H9 (cell line): ENCODE measurements at regions not wholly inside any gene's neighbourhood (a gene's known extent, or its start where the extent isn't known, plus 50 kb on each side); places are given as distances from the start of the nearest gene placed in this dataset.
A peak's percentile ranks its signal among the peaks of the same experiment; 100 is the strongest.

Source experiments
- DNase-seq: peaks from one replicate; pipeline ENCODE4 v3.0.0-alpha.2; 2017
- H2AFZ ChIP-seq: one replicate; pipeline ENCODE4 v1.6.1; 2013; ENCODE audit warnings: mild to moderate bottlenecking, low read length, control low read depth, moderate library complexity
- H2AK5ac ChIP-seq: 2 replicates; pipeline ENCODE4 v1.6.1; 2013; ENCODE audit warnings: low read length, control low read depth, mixed read lengths; ENCODE audit not compliant: insufficient read length
- H2BK120ac ChIP-seq: one replicate; pipeline ENCODE4 v1.6.1; 2013; ENCODE audit warnings: low read depth, mild to moderate bottlenecking, low read length, control low read depth, inconsistent platforms; ENCODE audit not compliant: poor library complexity, severe bottlenecking
- H2BK12ac ChIP-seq: 2 replicates; pipeline ENCODE4 v1.6.1; 2013; ENCODE audit warnings: low read length, control low read depth, mixed read lengths, low read depth; ENCODE audit not compliant: insufficient read length
- H2BK15ac ChIP-seq: 2 replicates; pipeline ENCODE4 v1.6.1; 2013; ENCODE audit warnings: low read depth, low read length, control low read depth
- H2BK20ac ChIP-seq: one replicate; pipeline ENCODE4 v1.6.1; 2013; ENCODE audit warnings: low read depth, mild to moderate bottlenecking, low read length, control low read depth, inconsistent platforms; ENCODE audit not compliant: poor library complexity, severe bottlenecking
- H2BK5ac ChIP-seq: 2 replicates; pipeline ENCODE4 v1.6.1; 2013; ENCODE audit warnings: low read length, control low read depth, mixed read lengths; ENCODE audit not compliant: insufficient read length
- H3K14ac ChIP-seq: 2 replicates; pipeline ENCODE4 v1.6.1; 2013; ENCODE audit warnings: low read length, control low read depth; ENCODE audit not compliant: insufficient read depth
- H3K18ac ChIP-seq: 2 replicates; pipeline ENCODE4 v1.6.1; 2013; ENCODE audit warnings: low read depth, mild to moderate bottlenecking, mixed read lengths, low read length, control low read depth; ENCODE audit not compliant: insufficient read length
- H3K23ac ChIP-seq: 2 replicates; pipeline ENCODE4 v1.6.1; 2013; ENCODE audit warnings: low read length, control low read depth, mixed read lengths, low read depth; ENCODE audit not compliant: insufficient read length
- H3K23me2 ChIP-seq: 2 replicates; pipeline ENCODE4 v1.6.1; 2013; ENCODE audit warnings: low read depth, mild to moderate bottlenecking, mixed read lengths, low read length, control low read depth; ENCODE audit not compliant: insufficient read length, poor library complexity, severe bottlenecking
- H3K27ac ChIP-seq: 2 replicates; pipeline ENCODE4 v1.5.1; 2013; ENCODE audit warnings: low read length, control low read depth, mixed read lengths, low read depth; ENCODE audit not compliant: insufficient read length
- H3K27me3 ChIP-seq: 2 replicates; pipeline ENCODE4 v1.6.1; 2013; ENCODE audit warnings: low read length, control low read depth, inconsistent platforms; ENCODE audit not compliant: insufficient read depth
- H3K4ac ChIP-seq: 2 replicates; pipeline ENCODE4 v1.6.1; 2013; ENCODE audit warnings: low read depth, mild to moderate bottlenecking, control low read depth, inconsistent platforms, low read length, moderate library complexity
- H3K4me1 ChIP-seq: 2 replicates; pipeline ENCODE4 v1.6.1; 2013; ENCODE audit warnings: low read length, control low read depth, inconsistent platforms; ENCODE audit not compliant: insufficient read depth
- H3K4me2 ChIP-seq: 2 replicates; pipeline ENCODE4 v1.6.1; 2013; ENCODE audit warnings: low read length, control low read depth, mixed read lengths; ENCODE audit not compliant: insufficient read length, insufficient read depth
- H3K56ac ChIP-seq: 2 replicates; pipeline ENCODE4 v1.6.1; 2013; ENCODE audit warnings: low read depth, mild to moderate bottlenecking, mixed read lengths, low read length, control low read depth; ENCODE audit not compliant: insufficient read length
- H3K79me1 ChIP-seq: 2 replicates; pipeline ENCODE4 v1.6.1; 2013; ENCODE audit warnings: low read depth, mild to moderate bottlenecking, moderate library complexity, low read length, control low read depth, inconsistent platforms; ENCODE audit not compliant: insufficient read depth, poor library complexity, severe bottlenecking
- H3K79me2 ChIP-seq: 2 replicates; pipeline ENCODE4 v1.6.1; 2013; ENCODE audit warnings: low read length, control low read depth, inconsistent platforms; ENCODE audit not compliant: insufficient read depth
- H3K9ac ChIP-seq: 2 replicates; pipeline ENCODE4 v1.6.1; 2013; ENCODE audit warnings: low read length, control low read depth, mixed read lengths; ENCODE audit not compliant: insufficient read length; ENCODE audit errors: extremely low read depth
- H3K9me3 ChIP-seq: one replicate; pipeline ENCODE4 v1.6.1; 2013; ENCODE audit warnings: low read depth, low read length, inconsistent platforms; ENCODE audit not compliant: control insufficient read depth
- H3T11ph ChIP-seq: one replicate; pipeline ENCODE4 v1.6.1; 2013; ENCODE audit warnings: mild to moderate bottlenecking, low read length, control low read depth, inconsistent platforms
- H4K20me1 ChIP-seq: one replicate; pipeline ENCODE4 v1.6.1; 2013; ENCODE audit not compliant: control insufficient read depth, insufficient read length, insufficient read depth
- H4K5ac ChIP-seq: 2 replicates; pipeline ENCODE4 v1.6.1; 2013; ENCODE audit warnings: low read depth, mild to moderate bottlenecking, mixed read lengths, low read length, control low read depth; ENCODE audit not compliant: insufficient read length
- H4K8ac ChIP-seq: replicated peaks from 2 replicates; pipeline ENCODE4 v1.6.1; 2013; ENCODE audit warnings: low read length, control low read depth, mixed read lengths, low read depth; ENCODE audit not compliant: insufficient read length
- H4K91ac ChIP-seq: 2 replicates; pipeline ENCODE4 v1.6.1; 2013; ENCODE audit warnings: low read depth, mild to moderate bottlenecking, moderate library complexity, mixed read lengths, low read length, control low read depth; ENCODE audit not compliant: insufficient read length
- H3K27ac Mint-ChIP-seq, 3 experiments: 2 replicates in 2 of 3; 3 replicates in 1 of 3; pipeline ENCODE4 v1.8.0; 2020 to 2021; ENCODE audit warnings: mixed read lengths in 3 of 3, mild to moderate bottlenecking in 1 of 3, moderate library complexity in 1 of 3
- H3K27me3 Mint-ChIP-seq: 2 replicates; pipeline ENCODE4 v1.8.0; 2021; ENCODE audit warnings: low read depth, mild to moderate bottlenecking, moderate library complexity, mixed read lengths
- H3K36me3 Mint-ChIP-seq, 3 experiments: 2 replicates in 2 of 3; 3 replicates in 1 of 3; pipeline ENCODE4 v1.8.0; 2020 to 2021; ENCODE audit warnings: low read depth in 3 of 3, mixed read lengths in 3 of 3; ENCODE audit not compliant: insufficient read depth in 1 of 3
- H3K4me1 Mint-ChIP-seq, 2 experiments: 2 replicates each; pipeline ENCODE4 v1.8.0; 2020; ENCODE audit warnings: mixed read lengths in 2 of 2
- H3K4me3 Mint-ChIP-seq, 2 experiments: 2 replicates in 1 of 2; 3 replicates in 1 of 2; pipeline ENCODE4 v1.8.0; 2020 to 2021; ENCODE audit warnings: mild to moderate bottlenecking in 2 of 2, mixed read lengths in 2 of 2, moderate library complexity in 1 of 2
- H3K9me3 Mint-ChIP-seq, 2 experiments: 2 replicates in 1 of 2; 3 replicates in 1 of 2; pipeline ENCODE4 v1.8.0; 2020; ENCODE audit warnings: mild to moderate bottlenecking in 2 of 2, mixed read lengths in 2 of 2, moderate library complexity in 1 of 2
- WGBS: extraction: QIAGEN DNeasy Blood & Tissue Kit; methylation state at CpG from one replicate; pipeline ENCODE4 v1.1.7; 2013; ENCODE audit warnings: missing lambda C conversion rate, low lambda C conversion rate, mixed read lengths; ENCODE audit not compliant: insufficient read length; ENCODE audit errors: extremely low coverage; 5-methylcytosine and 5-hydroxymethylcytosine counted together
- TF ChIP-seq, protein P1 (sequence below): fragments of 200-600 bp; sonication (generic); conservative IDR thresholded peaks from 3 replicates; pipeline ENCODE4 v1.8.0; 2021; ENCODE audit warnings: antibody characterized with exemption, mild to moderate bottlenecking

- Histone ChIP-seq H3K14ac (no peak overlapping the region), H2BK20ac (no peak overlapping the region), H2AFZ (no peak overlapping the region), H3K79me2 (no peaks in the 10 kb centered on the region), H2AK5ac (no peak overlapping the region), H3K4me1 (no peaks in the 10 kb centered on the region), H4K91ac (no peak overlapping the region), H2BK120ac (no peak overlapping the region), H2BK12ac (no peak overlapping the region), H3K23ac (no peak overlapping the region), H3K4me2 (no peak overlapping the region), H3K4ac (no peak overlapping the region), H4K20me1 (no peaks in the 10 kb centered on the region), H3K79me1 (no peaks in the 10 kb centered on the region), H2BK15ac (no peak overlapping the region), H3K9ac (no peak overlapping the region), H3K9me3 (no peaks in the 10 kb centered on the region), H2BK5ac (no peak overlapping the region), H4K5ac (no peak overlapping the region), H3K23me2 (no peaks in the 10 kb centered on the region), H3T11ph (no peak overlapping the region), H3K18ac (no peak overlapping the region), H4K8ac (no peak overlapping the region), H3K27me3 (no peaks in the 10 kb centered on the region), H3K56ac (no peak overlapping the region), H3K27ac (no peak overlapping the region)
- no CpG with 5 or more reads among the region's 5 CpGs for WGBS
- H3K9me3 Mint-ChIP-seq = peaks cover 0 to 3% of the 10 kb centered on the region in 2 experiments; a peak in 2 of 5 replicates
- TF ChIP-seq, protein P1, sequence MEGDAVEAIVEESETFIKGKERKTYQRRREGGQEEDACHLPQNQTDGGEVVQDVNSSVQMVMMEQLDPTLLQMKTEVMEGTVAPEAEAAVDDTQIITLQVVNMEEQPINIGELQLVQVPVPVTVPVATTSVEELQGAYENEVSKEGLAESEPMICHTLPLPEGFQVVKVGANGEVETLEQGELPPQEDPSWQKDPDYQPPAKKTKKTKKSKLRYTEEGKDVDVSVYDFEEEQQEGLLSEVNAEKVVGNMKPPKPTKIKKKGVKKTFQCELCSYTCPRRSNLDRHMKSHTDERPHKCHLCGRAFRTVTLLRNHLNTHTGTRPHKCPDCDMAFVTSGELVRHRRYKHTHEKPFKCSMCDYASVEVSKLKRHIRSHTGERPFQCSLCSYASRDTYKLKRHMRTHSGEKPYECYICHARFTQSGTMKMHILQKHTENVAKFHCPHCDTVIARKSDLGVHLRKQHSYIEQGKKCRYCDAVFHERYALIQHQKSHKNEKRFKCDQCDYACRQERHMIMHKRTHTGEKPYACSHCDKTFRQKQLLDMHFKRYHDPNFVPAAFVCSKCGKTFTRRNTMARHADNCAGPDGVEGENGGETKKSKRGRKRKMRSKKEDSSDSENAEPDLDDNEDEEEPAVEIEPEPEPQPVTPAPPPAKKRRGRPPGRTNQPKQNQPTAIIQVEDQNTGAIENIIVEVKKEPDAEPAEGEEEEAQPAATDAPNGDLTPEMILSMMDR = no peak
- peaks cover 1% of the 10 kb centered on the region; the same call in 1 of the 2 replicates for H3K27me3 Mint-ChIP-seq
- peak overlapping the region in 1 of 3 experiments; percentile 52; a peak in 1 of 7 replicates for H3K27ac Mint-ChIP-seq
- DNase-seq = no peak
- H3K4me3 Mint-ChIP-seq = no peak overlapping the region
- no peaks in the 10 kb centered on the region; a peak in 1 of 7 replicates for H3K36me3 Mint-ChIP-seq
- H3K4me1 Mint-ChIP-seq = no peaks in the 10 kb centered on the region
Measured at GRCh38 chr7:69185170-69185569, 413.1 kb upstream of the AUTS2 start.
